ENCODE measurements at regions not wholly inside any gene's neighbourhood (a gene's known extent, or its start where the extent isn't known, plus 50 kb on each side); places are given as distances from the start of the nearest gene placed in this dataset.
"Not testable (repeated sequence)": the region's sequence is repeated elsewhere in the genome, so short reads cannot be mapped to it uniquely, and the experiment has no call there.

DNA sequence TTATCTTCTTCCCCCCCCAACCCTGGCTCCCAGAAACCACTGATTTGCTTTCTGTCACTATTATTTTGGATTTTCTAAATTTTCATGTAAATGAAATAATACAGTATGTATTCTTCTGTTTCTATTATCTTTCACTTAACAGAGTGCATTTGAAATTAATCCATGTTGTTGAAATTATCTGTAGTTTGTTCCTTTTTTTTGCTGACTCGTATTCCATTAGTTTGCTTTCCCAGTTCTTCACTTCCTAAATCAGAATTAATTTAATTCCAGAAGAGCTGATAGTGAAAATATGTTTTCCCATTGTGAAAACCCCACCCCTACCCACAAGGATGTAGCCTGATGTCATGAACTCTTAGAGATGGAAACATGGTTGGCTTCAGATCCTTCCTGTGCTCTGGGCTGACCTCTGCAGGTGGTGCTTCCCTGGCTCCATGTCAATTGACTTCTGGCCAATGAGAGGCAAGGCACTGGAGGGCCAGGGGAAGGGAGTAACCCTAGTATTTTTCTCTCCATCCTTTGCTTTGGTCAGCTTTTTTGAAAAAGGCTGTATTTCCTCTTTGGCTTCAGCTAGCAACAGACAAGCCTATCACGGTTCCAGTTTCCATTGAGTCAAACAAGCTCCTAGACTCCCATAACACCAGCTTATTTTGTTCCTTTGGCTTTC lies 244.4 kb upstream of the HSF2 start:
- DNase-seq (ENCODE audit: low spot score): no peak

DNA sequence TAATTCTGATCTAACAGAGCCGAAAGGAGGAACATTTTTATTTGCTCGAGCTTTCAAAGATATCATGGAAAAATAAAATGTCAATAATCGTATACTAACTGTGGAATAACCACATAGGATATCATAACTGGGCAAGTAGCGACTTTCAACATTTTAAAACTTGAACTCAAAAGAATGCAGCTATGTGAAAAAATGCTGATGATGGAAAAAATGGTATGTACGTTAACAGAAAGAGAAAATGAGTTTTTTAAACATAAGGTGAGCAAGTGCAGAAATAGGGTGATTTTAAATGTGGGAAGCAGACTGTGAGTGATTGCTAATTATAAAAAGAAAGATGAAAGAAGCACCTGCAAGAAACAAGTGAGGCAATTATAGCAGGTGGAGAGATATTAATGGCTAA lies 238.3 kb upstream of the HSF2 start:
- no peak for DNase-seq (ENCODE audit: low spot score)

- no peak for DNase-seq (ENCODE audit: low spot score)
Measured at GRCh38 chr6:122165014-122165413, 234.4 kb upstream of the HSF2 start.

DNA sequence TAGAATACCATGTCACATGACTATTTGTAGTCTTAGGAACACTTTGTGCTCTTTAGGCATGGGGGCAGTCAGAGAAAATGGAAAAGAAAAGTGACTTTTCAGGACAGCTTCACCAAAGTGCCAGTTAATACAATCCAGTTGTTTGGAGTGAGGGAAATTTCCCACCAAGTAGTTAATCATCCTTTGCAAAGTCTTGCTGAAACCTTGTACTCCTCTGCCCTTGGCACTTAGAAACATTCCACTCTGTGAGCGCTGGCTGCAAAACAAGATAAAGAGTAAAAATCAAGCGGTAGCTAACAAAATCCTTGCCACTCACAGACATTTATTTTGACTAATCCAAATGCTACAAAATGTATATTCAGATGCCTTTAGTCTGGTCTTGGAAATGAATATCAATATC lies 229.2 kb upstream of the HSF2 start:
- DNase-seq (ENCODE audit: low spot score): no peak

DNA sequence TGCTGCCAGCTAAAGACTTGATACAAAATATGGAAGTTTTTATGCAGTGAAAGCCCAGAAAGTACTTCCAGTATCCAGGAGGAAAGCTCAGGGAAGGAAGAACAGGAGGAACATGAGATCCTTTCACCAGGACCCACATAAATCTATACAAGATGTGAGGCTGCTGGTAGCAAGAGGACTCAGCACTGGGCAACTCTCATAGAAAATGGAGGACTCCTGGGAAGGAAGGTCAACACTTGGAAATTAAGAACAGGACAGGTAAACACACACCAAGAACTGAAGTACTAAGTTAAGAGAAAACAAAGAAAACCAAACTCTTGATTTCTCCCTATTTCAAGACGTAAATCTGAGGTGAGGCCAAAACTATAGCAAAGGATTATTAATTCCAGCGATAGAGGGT lies 220.5 kb upstream of the HSF2 start:
- no peak for DNase-seq (ENCODE audit: low spot score)

GRCh38 chr6:122180132-122180531 lies 219.3 kb upstream of the HSF2 start:
- DNase-seq (ENCODE audit: low spot score): peak; percentile 45

- DNase-seq (ENCODE audit: low spot score): peak; percentile 53
Measured at GRCh38 chr6:122182061-122182460, 217.4 kb upstream of the HSF2 start.

GRCh38 chr6:122184401-122184827 lies 215.0 kb upstream of the HSF2 start:
- DNase-seq (ENCODE audit: low spot score): peak; percentile 73

- not testable (repeated sequence) for DNase-seq (ENCODE audit: low spot score)
Measured at GRCh38 chr6:122185458-122185857, 214.0 kb upstream of the HSF2 start.

DNA sequence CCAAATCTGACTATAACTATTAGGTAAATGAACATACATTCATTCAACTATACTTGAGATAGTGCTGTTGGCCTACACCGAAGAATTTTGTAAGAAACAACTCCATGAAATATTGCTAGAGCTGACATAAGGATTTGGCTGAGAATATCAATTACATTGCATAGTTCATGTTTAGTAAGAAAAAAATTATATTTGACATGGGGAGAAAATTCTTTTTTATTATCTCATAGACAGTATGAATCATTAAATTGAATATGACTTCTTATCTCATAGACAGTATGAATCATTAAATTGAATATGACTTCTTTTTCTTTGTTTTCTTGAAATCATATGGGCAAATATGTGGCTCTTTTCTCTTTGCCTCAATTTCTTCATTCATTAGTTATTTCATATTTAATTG lies 212.3 kb upstream of the HSF2 start:
- no peak for DNase-seq (ENCODE audit: low spot score)

- DNase-seq (ENCODE audit: low spot score): no peak
Measured at GRCh38 chr6:122198922-122199321, 200.5 kb upstream of the HSF2 start.

GRCh38 chr6:122200440-122200839 lies 199.0 kb upstream of the HSF2 start:
- DNase-seq (ENCODE audit: low spot score): peak; percentile 43

DNA sequence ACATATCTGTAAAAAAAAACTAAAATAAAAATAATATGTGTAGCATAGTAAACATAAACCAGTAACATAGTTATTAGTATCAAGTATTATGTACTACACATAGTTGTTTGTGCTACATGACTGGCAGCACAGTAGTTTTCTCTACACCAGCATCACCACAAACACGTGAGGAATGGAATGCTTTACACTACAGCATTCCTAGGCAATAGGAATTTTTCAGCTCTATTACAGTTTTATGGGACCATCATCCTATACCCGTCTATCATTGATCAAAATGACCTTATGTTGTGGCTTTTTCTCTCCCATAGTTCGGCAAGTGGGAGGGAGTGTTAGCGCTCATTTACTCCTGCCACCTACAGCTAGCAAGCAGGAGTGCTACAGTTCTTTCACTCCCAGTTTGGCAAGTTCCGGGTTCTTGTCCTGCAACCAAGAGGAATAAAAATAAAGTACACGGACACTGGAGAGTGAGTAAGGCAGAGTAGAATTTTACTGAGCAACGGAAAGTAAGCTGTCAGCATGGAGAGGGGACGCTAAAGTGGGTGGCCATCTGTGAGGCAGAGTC lies 196.8 kb upstream of the HSF2 start:
- DNase-seq (ENCODE audit: low spot score): no peak

DNA sequence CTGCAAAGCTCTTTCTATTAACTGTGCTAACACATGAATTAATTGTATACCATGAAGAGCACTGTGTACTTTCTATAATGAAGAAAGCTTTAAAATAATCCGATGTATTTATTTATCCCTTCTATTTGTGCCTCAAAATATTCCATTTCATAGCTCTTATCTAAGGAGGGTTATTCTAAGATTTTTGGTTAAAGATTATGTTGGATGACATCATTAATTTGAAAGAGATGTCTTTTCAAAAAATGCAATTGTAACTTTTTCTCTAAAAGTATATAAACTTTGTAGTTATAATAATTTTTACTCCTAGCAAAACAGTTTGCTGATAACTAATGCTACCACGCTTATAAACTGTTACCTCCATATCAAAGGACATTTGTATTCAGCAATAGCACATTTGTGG lies 192.4 kb upstream of the HSF2 start:
- no peak for DNase-seq (ENCODE audit: low spot score)

DNA sequence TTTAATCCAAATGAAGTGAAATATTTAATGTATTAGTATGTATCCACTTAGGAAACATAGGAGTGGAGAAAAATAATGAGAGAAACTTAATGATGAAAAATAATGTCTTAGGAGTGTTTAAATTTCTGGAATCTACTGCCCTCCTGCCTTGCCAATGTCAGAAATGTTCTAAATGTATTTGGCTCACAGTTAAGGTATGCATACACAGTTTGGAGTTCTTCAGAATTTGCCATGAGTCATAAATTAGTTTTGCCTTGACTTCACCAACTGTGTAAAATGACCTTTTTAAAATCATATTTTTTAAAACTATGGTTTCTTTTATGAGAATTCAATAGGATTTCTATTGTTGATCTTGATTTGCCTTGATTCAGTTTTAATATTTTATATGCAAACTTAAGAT lies 191.7 kb upstream of the HSF2 start:
- DNase-seq (ENCODE audit: low spot score): no peak

- DNase-seq (ENCODE audit: low spot score): peak; percentile 53
Measured at GRCh38 chr6:122214605-122215318, 184.7 kb upstream of the HSF2 start.

GRCh38 chr6:122220254-122220653 lies 179.2 kb upstream of the HSF2 start:
- DNase-seq (ENCODE audit: low spot score): no peak

- DNase-seq (ENCODE audit: low spot score): peak; percentile 53
Measured at GRCh38 chr6:122222761-122223160, 176.7 kb upstream of the HSF2 start.

- no peak for DNase-seq (ENCODE audit: low spot score)
Measured at GRCh38 chr6:122223251-122223650, 176.2 kb upstream of the HSF2 start.

- no peak for DNase-seq (ENCODE audit: low spot score)
Measured at GRCh38 chr6:122238861-122239260, 160.6 kb upstream of the HSF2 start.

DNA sequence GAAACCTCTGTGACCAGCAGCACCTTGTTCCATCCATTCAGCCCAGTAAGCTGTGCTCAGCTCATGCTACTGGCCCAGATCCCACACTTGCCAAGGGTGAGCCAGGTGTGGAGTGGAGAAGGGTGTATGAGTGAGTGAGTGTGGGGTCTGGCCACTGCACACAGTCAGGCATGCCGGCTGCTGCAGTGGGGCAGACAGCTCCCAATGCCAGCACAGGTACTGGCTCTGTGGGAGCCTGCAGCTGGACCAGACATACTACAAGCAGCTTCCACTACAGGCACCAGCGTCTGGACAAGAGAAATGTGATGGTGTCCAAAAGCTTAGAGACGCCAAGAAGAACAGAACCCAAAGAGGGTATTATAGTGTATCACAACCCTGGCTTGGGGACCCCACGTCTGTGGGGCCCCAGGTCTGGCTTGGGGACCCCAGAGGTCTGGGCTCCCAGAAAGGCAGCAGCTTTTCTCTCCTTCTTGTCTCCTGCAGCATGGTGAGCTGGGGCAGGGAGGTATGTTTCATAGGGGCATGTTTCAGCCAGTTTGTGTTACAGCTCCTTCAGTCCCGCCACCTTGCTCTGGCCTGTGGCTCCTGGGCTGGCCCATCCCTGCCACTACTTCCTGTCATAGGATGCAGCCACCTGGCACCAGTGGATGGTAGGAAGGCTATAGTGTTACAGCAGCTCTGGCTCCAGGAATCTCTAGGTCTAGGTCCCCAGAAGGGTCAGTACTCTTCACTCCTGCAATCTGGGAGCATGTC lies 152.4 kb upstream of the HSF2 start:
- DNase-seq (ENCODE audit: low spot score): no peak

GRCh38 chr6:122248001-122248669 lies 151.3 kb upstream of the HSF2 start:
- no peak for DNase-seq (ENCODE audit: low spot score)

Measured in umbilical cord (tissue), 1 donor.